ENCODE measurements at regions not wholly inside any gene's neighbourhood (a gene's known extent, or its start where the extent isn't known, plus 50 kb on each side); places are given as distances from the start of the nearest gene placed in this dataset.

- DNase-seq: no peak
These were observed 575.8 kb upstream of the CLINT1 start for GRCh38 chr5:158434749-158435148.

GRCh38 chr5:158433634-158434033 lies 574.7 kb upstream of the CLINT1 start:
- DNase-seq: no peak

GRCh38 chr5:158431369-158432029 lies 572.6 kb upstream of the CLINT1 start:
- no peak for DNase-seq

- DNase-seq: no peak
These were observed 571.8 kb upstream of the CLINT1 start for GRCh38 chr5:158430798-158431167.

- no peak for DNase-seq
These were observed 571.3 kb upstream of the CLINT1 start for GRCh38 chr5:158430166-158430797.

- DNase-seq: no peak
These were observed 570.6 kb upstream of the CLINT1 start for GRCh38 chr5:158429564-158429963.

GRCh38 chr5:158423623-158424200 lies 564.8 kb upstream of the CLINT1 start:
- no peak for DNase-seq

GRCh38 chr5:158422653-158423515 lies 563.9 kb upstream of the CLINT1 start:
- DNase-seq: no peak

GRCh38 chr5:158421319-158421718 lies 562.4 kb upstream of the CLINT1 start:
- no peak for DNase-seq

- DNase-seq: no peak
These were observed 560.2 kb upstream of the CLINT1 start for GRCh38 chr5:158419186-158419585.

GRCh38 chr5:158414780-158415179 lies 555.8 kb upstream of the CLINT1 start:
- DNase-seq: no peak

- DNase-seq: no peak
These were observed 555.4 kb upstream of the CLINT1 start for GRCh38 chr5:158414333-158414762.

GRCh38 chr5:158413122-158413680 lies 554.3 kb upstream of the CLINT1 start:
- DNase-seq: no peak

- no peak for DNase-seq
These were observed 552.0 kb upstream of the CLINT1 start for GRCh38 chr5:158410976-158411375.

- no peak for DNase-seq
These were observed 550.6 kb upstream of the CLINT1 start for GRCh38 chr5:158409507-158409906.

- no peak for DNase-seq
These were observed 548.9 kb upstream of the CLINT1 start for GRCh38 chr5:158407824-158408195.

GRCh38 chr5:158406884-158407823 lies 548.2 kb upstream of the CLINT1 start:
- DNase-seq: no peak

GRCh38 chr5:158398360-158399201 lies 539.6 kb upstream of the CLINT1 start:
- no peak for DNase-seq

GRCh38 chr5:158397278-158397677 lies 538.3 kb upstream of the CLINT1 start:
- no peak for DNase-seq

- DNase-seq: no peak
These were observed 535.2 kb upstream of the CLINT1 start for GRCh38 chr5:158394102-158394501.

GRCh38 chr5:158393457-158393856 lies 534.5 kb upstream of the CLINT1 start:
- no peak for DNase-seq
